Transverse colon (tissue), 3 donors: ENCODE measurements at regions not wholly inside any gene's neighbourhood (a gene's known extent, or its start where the extent isn't known, plus 50 kb on each side); places are given as distances from the start of the nearest gene placed in this dataset.

Experiments used
- EP300 ChIP-seq: sonication (generic); formaldehyde crosslinking; IDR thresholded peaks from one replicate; pipeline ENCODE4 v1.6.1; 2017; ENCODE audit warnings: antibody characterized with exemption, low read depth
- POLR2A ChIP-seq: fragments of 450-650 bp; IDR thresholded peaks from one replicate; pipeline ENCODE4 v1.6.1; 2016; ENCODE audit warnings: antibody characterized with exemption, mild to moderate bottlenecking, moderate library complexity
- TF ChIP-seq, protein P1 (sequence below), 5 experiments: fragments of 200-600 bp in 3 of 5; fragments of 450-650 bp in 2 of 5; sonication (generic) in 3 of 5; IDR thresholded peaks; 1 replicate in 2 of 5; 2 replicates in 3 of 5; pipeline ENCODE4 v1.5.1; 2016 to 2017; ENCODE audit warnings: antibody characterized with exemption in 5 of 5, inconsistent platforms in 3 of 5, mild to moderate bottlenecking in 2 of 5, moderate library complexity in 1 of 5

DNA sequence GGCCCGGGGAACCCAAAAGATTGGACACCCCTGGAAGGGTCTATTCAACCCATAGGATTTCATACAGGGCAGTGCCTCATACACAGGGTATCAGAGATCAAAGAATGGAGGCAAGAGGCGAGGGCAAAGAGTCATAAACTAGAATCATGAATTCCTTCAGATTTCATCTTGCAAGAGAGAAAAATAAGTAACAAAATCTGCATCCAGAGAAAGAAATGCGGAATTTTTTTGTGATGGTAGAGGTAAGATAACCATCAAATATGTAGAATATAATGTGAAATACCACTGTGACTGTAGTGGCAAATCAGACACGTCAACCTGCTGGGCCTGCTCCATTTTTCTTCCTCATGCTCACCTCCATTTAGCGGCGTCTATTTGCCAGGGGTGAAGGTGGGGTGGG, 143.6 kb downstream of the SNX18 start:
- TF ChIP-seq, protein P1, sequence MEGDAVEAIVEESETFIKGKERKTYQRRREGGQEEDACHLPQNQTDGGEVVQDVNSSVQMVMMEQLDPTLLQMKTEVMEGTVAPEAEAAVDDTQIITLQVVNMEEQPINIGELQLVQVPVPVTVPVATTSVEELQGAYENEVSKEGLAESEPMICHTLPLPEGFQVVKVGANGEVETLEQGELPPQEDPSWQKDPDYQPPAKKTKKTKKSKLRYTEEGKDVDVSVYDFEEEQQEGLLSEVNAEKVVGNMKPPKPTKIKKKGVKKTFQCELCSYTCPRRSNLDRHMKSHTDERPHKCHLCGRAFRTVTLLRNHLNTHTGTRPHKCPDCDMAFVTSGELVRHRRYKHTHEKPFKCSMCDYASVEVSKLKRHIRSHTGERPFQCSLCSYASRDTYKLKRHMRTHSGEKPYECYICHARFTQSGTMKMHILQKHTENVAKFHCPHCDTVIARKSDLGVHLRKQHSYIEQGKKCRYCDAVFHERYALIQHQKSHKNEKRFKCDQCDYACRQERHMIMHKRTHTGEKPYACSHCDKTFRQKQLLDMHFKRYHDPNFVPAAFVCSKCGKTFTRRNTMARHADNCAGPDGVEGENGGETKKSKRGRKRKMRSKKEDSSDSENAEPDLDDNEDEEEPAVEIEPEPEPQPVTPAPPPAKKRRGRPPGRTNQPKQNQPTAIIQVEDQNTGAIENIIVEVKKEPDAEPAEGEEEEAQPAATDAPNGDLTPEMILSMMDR (IDR thresholded peaks at IDR 0.05): no peak
- TF ChIP-seq POLR2A: no peak
- TF ChIP-seq EP300: no peak
